ENCODE measurements at regions not wholly inside any gene's neighbourhood (a gene's known extent, or its start where the extent isn't known, plus 50 kb on each side); places are given as distances from the start of the nearest gene placed in this dataset.

- TF ChIP-seq CTCF (IDR thresholded peaks at IDR 0.05) = no peak
- TF ChIP-seq POLR2A (IDR thresholded peaks at IDR 0.05) = no peak
Measured at GRCh38 chr3:177317247-177317646, 120.0 kb upstream of the TBL1XR1 start.

Data from testis (tissue), 2 donors.